GM04503 (cell line): ENCODE measurements at regions not wholly inside any gene's neighbourhood (a gene's known extent, or its start where the extent isn't known, plus 50 kb on each side); places are given as distances from the start of the nearest gene placed in this dataset.

ENCODE experiments used
- DNase-seq: peaks from one replicate; pipeline ENCODE4 v3.0.0-alpha.2; 2012; ENCODE audit warnings: low read depth

DNA sequence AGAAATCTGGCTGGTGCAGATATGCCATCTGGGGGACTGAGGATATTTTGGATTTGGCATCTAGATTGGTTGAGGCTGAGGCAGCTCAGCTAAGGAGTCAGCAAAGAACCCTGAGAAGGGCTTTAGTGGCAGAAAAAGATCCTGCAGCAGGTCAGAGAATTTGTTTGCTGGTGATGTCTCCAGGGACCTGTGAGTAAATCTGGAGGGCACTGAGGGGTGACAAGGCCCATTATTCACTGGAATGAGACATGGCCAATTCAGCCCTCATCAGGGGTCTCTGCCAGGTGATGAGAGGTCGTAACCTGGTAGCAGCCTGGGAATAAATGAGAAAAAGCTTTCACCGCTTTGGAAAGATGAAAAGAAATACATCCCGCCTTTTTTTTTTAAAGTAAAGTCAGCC lies 118.3 kb upstream of the FBXL4 start:
- DNase-seq = no peak

DNA sequence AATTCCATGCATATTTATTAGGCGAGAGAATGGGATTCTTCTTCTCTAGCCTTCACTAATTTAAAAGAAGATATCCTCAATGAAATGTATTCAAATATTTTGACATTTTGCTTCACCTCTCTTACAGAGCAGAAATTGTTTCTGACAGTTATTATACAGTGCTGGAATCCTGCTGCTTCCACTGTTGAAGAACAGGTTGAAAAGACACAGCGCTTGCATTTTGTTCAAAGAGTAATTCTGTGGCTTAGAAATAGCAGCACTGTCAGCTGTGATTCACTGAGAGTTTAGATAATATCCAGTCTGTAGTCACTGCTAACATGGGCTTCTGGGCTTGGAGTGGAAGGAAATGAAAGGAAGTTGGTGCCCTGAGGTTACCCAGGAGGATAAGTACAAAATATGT lies 117.1 kb upstream of the FBXL4 start:
- no peak for DNase-seq

DNA sequence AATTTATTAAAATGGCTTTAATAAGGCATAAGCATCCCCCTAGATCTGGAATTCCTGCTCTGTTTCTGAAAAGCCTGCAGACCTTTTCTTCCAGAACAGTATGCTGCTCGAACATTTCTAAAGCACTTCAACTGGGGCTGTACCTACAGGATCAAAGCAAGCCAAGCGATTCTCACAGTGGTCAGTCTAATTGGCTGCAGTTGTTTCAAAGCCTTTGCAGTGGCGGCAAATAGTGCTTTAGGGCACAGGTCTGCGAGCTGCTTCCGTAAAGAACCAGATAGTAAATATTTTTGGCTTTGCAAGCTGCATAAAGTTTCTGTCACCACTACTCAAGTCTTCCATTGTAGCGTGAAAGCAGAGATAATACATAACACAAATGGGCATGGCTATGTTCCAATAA lies 88.9 kb upstream of the FBXL4 start:
- no peak for DNase-seq

DNA sequence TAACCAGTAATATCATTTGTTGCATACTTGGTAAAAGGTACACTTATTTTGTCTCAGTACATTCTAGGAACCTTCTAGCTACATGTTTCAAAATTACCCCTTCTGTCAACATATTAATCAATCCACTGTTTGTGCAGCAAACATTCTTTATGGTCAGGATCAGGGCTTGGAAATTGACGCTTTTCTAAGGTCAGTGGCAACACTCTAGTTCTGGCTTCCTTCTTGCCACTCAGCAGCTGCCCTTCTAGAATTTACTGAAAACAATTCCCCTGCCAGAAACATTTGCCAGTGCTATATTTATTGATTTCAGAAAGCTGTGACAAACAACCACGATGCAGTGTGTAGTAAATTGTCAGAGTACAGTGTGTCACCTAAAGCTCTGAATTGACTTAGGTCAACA lies 84.7 kb upstream of the FBXL4 start:
- DNase-seq = no peak

DNA sequence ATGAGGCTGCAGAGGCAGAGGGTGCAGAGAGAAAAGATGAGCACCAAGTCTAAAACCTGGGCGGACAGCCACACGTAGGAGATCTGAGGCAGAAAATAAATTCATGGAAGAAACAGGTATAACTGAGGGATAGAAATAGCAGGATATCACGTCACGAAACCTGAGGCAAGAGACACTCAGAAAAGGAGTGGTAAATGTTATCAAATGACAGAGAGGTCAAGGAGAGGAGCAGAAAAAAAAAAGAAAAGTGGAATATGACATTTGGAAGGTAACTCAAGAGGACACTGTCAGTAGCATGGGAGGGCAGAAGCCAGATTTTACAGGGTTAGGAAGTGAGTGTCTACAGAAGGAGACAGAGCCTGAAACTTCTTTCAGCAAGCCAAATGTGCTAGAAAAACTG lies 84.2 kb upstream of the FBXL4 start:
- no peak for DNase-seq

DNA sequence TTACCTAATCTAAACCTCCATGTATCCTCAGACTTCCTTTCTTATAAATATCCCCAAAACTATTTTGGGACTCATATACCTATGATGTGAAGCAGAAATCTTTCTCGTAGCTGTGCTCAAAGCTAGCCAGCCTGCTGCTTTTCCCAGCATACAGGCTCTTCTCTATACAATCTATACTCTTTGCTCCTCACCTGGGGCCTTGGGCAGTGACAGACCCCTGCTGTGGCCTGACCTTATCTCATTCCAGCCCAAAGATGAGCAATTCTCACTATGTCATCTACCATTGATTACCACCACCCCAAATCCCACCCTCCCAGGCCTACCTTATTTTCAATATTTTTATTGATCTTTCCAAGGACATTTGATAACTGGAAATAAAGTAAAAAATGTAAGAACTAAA lies 83.2 kb upstream of the FBXL4 start:
- no peak for DNase-seq

DNA sequence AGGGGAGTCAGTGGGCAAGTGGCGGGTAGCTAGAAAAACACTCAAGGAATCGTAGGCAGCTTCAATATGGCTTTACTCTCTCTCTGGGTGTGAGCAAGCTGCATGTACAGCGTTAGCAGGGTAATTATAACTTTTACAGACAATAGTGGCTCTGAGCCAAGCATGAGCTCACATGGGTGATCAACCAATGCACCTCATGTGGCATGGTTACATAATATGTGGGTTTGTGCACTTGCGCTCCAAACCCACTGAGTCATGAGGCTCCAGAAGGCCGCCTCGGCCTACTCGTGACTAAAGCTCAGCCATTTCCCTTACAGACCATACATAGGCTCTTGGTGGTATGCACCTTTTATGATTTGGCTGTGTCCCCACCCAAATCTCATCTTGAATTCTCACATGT lies 78.4 kb upstream of the FBXL4 start:
- no peak for DNase-seq

DNA sequence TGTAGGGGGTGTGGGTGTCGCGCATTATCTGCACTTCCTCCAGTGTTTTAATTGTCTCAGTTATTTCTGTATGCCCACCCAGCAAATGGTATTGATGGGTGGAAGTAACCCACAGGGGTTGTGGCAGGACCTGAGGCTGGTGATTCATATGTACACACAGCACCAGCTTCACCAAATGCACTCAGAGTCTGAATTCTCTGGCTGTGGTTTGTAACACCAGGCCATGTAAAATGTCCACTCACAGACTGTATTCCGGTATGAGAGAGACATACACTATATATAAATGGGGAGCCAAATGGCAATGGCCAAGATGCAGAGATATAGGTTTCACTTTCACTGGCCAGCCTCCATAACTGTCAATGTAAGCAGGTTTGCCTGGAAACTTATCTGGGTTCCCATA lies 76.3 kb upstream of the FBXL4 start:
- DNase-seq = no peak

DNA sequence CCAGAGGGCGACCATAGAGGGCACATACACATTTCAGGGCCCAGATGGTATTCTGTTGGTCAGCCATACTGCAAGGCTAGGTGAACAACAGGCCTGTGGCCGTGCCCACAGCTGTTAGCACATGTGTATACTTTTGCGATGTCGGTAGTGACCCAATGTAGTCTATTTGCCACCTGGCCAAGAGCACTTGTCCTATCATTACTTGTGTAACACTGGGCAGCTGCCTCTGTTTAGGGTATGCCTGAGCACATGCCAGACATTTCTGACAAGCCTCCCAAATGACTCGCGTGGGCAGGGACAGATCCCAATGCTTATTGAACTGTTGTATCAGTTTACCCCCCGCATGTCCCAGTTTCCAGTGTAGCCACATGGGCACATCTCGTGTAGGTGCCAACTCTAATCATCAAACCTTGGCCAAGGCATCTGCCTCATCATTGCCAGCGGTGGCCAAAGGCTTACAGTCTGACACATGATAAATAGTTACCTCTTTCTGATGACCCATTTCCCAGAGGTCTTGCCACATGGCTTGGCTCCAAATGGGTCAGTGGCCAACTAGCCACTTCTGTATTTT lies 74.4 kb upstream of the FBXL4 start:
- DNase-seq = no peak

DNA sequence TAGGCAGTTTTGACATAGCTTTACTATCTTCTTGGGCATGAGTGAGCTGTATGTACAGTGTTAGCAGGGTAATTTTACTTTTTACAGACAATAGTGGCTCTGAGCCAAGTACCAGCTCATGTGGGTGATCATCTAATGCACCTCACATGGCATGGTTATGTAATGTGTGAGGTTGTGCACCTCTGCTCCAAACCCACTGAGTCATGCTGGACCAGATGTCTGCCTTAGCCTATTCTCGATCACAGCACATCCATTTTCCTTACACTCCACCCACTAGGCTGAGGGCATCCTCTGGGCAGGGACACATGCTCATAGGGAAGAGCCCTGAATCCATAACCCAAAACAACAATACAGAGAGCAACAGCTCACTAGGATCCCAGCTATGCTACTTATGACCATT lies 71.6 kb upstream of the FBXL4 start:
- DNase-seq = no peak

DNA sequence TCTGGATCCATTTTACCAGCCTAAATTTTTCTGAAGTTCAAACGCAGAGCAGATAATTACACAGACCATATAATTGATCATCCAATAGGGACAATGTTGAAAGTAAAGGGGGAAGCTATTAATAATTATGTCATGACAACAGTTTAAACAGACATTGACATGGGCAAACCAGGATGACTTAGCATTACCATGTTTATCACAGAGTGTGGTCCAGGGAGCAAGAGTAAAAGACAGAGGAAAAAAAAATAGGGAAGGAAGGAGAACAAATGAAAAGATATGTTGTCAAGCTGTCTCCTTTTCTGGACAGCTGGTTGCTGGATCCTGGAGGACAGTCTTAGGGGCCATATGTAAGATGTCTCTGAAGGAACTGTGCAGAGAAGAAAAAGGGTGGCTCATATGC lies 69.4 kb upstream of the FBXL4 start:
- DNase-seq = no peak

DNA sequence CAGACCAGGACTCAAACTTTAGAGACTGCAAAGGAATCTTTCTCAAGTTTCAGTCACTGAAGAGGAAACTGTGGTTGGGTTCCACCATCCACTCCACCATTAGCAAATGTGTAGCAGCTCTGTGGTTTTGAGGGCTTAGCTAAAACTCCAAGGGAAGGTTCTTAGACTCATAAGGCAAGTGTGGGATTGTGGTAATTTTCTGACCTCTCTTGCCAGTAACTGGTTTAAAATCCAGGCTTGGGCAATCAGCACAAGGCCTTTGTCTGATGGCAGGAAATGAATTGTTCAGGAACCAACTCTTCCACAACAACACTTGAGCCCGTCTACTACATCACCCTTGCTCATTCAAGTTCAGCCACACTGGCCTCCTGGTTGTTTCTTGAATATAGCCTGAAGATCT lies 68.6 kb upstream of the FBXL4 start:
- peak; percentile 34 for DNase-seq

DNA sequence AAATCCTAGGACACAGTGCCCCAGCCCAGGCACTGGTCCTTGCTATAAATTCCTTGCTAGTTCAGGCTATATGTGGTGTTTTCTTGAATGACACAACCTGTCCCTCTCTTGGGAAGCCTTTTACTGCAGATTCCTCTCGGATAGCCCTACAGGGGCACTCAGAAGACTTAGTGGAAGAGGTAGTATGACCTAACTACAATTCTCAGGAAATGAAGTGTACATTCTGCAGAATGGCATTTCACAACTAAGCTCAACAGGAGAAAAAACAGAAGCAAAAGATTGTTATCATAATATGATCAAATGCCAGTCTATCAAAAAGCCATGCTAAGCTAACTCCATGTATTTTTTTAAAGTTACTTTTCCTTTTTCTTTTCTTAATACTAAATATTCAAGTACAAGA lies 66.3 kb upstream of the FBXL4 start:
- no peak for DNase-seq

DNA sequence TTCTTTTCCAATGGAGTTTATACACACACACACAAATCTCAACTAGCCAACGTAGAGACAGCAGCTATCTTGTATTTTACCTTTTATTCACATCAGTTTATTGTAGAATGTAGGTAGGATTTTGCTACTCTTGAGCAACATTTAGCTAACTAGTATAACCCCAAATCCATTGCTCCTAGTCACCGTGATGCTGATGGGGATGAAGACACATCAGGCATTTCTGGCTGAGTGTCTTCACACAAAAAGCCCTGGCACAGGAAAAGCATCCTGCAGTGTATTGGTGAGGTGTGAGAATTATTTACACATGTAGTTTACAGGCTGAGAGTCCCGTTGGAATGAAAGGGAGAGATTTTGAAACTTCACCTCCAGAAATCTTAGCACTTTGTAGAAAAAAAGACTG lies 65.9 kb upstream of the FBXL4 start:
- DNase-seq = no peak

DNA sequence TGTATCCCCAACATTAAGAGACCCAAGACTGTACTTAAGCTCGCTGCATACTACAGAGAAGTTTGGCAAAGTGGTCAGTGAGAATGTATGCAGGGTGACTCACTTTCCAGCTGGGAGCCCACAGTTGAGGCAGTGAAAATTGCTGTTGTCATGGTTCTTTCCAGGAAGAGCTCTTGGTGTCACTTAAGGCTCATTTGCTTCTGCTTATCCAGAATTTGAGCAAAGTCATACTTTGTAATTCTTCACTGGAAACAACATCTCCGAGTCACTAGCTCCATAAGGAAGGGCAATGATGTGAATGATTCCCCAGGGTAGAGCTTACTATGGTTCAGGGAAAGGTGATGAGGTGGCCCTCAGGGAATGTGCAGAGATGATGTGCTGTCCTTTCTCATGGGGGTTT lies 65.4 kb upstream of the FBXL4 start:
- peak; percentile 75 for DNase-seq

DNA sequence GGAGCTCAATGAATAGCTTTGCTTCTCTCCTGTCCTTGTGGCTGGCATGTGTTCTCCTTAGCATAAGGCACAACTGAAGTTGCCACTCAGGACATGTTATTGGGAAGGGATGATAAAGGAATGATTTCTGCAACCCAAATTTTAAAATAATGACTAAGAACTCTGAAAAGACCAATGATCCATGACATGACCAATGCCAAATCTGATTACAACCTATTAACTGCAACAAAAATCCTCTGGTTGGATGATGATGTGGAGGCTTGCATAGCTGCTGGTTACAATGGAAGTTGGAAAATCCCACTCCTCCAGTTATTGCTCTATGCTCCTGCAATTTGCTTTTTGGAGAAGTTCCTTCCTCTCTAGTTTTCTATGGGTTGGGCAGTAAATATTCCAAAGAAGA lies 63.4 kb upstream of the FBXL4 start:
- DNase-seq = no peak

DNA sequence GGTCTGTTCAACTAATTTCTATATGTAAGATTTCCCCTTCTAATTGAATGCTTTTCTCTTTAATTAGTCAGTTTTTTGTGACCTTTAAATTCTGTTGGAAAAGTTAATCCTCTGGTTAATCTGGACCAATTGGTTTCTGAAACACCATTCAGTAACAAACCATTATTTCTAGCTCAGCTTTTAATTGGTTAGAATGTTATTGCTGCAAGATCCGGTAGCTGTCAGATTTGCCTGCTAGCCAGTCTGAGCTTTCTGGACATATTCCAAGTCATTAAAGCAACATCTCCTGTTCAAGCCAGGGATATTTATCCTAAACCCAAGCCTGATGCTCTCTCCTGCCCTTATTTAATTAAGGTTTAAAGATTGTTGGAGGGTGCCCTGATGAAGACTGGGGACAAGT lies 55.1 kb upstream of the FBXL4 start:
- no peak for DNase-seq

DNA sequence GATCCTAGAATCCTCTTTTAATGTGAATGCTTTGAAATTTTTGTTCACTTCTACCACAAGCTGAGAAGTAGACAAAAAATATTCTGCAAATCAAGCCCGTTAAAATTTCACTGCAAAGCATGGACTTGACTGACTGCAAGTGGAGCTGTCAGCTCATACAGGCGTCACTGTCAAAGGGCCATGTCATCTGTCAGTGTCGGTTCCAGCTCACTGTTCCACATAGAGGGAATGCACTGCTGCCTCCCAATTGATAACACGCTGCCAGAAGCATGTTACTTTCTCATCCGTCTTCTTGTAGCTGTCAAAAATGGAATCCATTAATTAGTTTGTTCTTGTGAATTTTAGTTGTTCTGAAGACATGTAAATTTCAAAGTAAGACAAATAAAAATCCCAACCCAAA lies 50.4 kb upstream of the FBXL4 start:
- DNase-seq = no peak
